Liver (tissue), 8 donors: ENCODE measurements at regions not wholly inside any gene's neighbourhood (a gene's known extent, or its start where the extent isn't known, plus 50 kb on each side); places are given as distances from the start of the nearest gene placed in this dataset.

Experiments
- DNase-seq: peaks from one replicate; pipeline ENCODE4 v3.0.0-alpha.2; 2017; ENCODE audit warnings: low spot score
- H3K27ac ChIP-seq, 2 donors: one replicate each; pipeline ENCODE4 v1.7.0; 2013; ENCODE audit warnings: inconsistent platforms in 2 of 2, low read length in 2 of 2, control low read depth in 1 of 2, low read depth in 1 of 2, mild to moderate bottlenecking in 1 of 2
- H3K27me3 ChIP-seq, 4 donors: one replicate each; pipeline versions ENCODE4 v1.6.1 to v1.7.0; 2013; ENCODE audit warnings: low read length in 3 of 4, inconsistent platforms in 1 of 4, mild to moderate bottlenecking in 1 of 4, moderate library complexity in 1 of 4; ENCODE audit not compliant: control insufficient read depth in 4 of 4, insufficient read depth in 4 of 4
- H3K36me3 ChIP-seq, 4 donors: one replicate each; pipeline versions ENCODE4 v1.6.1 to v1.7.0; 2013; ENCODE audit warnings: low read length in 3 of 4, mild to moderate bottlenecking in 3 of 4, low read depth in 1 of 4, moderate library complexity in 1 of 4; ENCODE audit not compliant: control insufficient read depth in 4 of 4, insufficient read depth in 3 of 4
- H3K4me1 ChIP-seq, 4 donors: one replicate each; pipeline versions ENCODE4 v1.6.1 to v1.7.0; 2013; ENCODE audit warnings: low read length in 3 of 4, mild to moderate bottlenecking in 3 of 4, moderate library complexity in 1 of 4; ENCODE audit not compliant: control insufficient read depth in 4 of 4, insufficient read depth in 4 of 4
- H3K4me3 ChIP-seq, 3 donors: one replicate each; pipeline versions ENCODE4 v1.6.1 to v1.7.0; 2013; ENCODE audit warnings: low read length in 3 of 3, control low read depth in 1 of 3, low read depth in 1 of 3, mild to moderate bottlenecking in 1 of 3
- H3K9ac ChIP-seq, 2 donors: one replicate each; pipeline ENCODE4 v1.7.0; 2013; ENCODE audit warnings: low read length in 2 of 2, mild to moderate bottlenecking in 2 of 2, moderate library complexity in 2 of 2, control low read depth in 1 of 2, low read depth in 1 of 2
- H3K9me3 ChIP-seq, 4 donors: one replicate each; pipeline versions ENCODE4 v1.6.1 to v1.7.0; 2013; ENCODE audit warnings: low read length in 3 of 4; ENCODE audit not compliant: control insufficient read depth in 4 of 4
- EGR1 ChIP-seq, 2 donors: IDR thresholded peaks; 2 replicates each; pipeline ENCODE4 v1.6.1; 2016 to 2018; ENCODE audit warnings: antibody characterized with exemption in 2 of 2, low read depth in 2 of 2
- FOXA1 ChIP-seq: IDR thresholded peaks from 2 replicates; pipeline ENCODE4 v1.6.1; 2016; ENCODE audit warnings: antibody characterized with exemption
- FOXA2 ChIP-seq: IDR thresholded peaks from 2 replicates; pipeline ENCODE4 v1.6.1; 2016; ENCODE audit warnings: antibody characterized with exemption
- GABPA ChIP-seq, 2 donors: IDR thresholded peaks in 1 of 2; conservative IDR thresholded peaks in 1 of 2; 2 replicates each; pipeline ENCODE4 v1.6.1; 2016; ENCODE audit warnings: antibody characterized with exemption in 2 of 2, mild to moderate bottlenecking in 1 of 2, moderate library complexity in 1 of 2
- HNF4A ChIP-seq, 2 donors: conservative IDR thresholded peaks; 2 replicates each; pipeline ENCODE4 v1.6.1; 2016; ENCODE audit warnings: antibody characterized with exemption in 2 of 2, mild to moderate bottlenecking in 2 of 2
- HNF4G ChIP-seq: IDR thresholded peaks from 2 replicates; pipeline ENCODE4 v1.6.1; 2016; ENCODE audit warnings: antibody characterized with exemption
- JUND ChIP-seq, 2 donors: IDR thresholded peaks; 2 replicates each; pipeline ENCODE4 v1.6.1; 2016; ENCODE audit warnings: antibody characterized with exemption in 2 of 2
- NR2F2 ChIP-seq: IDR thresholded peaks from 2 replicates; pipeline ENCODE4 v1.6.1; 2016; ENCODE audit warnings: antibody characterized with exemption
- RAD21 ChIP-seq, 2 donors: IDR thresholded peaks; 2 replicates each; pipeline ENCODE4 v1.6.1; 2016; ENCODE audit warnings: antibody characterized with exemption in 2 of 2, mild to moderate bottlenecking in 2 of 2
- RXRA ChIP-seq, 2 donors: IDR thresholded peaks; 2 replicates each; pipeline ENCODE4 v1.6.1; 2017 to 2018; ENCODE audit warnings: antibody characterized with exemption in 2 of 2, mild to moderate bottlenecking in 1 of 2
- SP1 ChIP-seq: IDR thresholded peaks from 2 replicates; pipeline ENCODE4 v1.6.1; 2018; ENCODE audit warnings: antibody characterized with exemption, mild to moderate bottlenecking
- TAF1 ChIP-seq: conservative IDR thresholded peaks from 2 replicates; pipeline ENCODE4 v1.6.1; 2016; ENCODE audit warnings: antibody characterized with exemption, mild to moderate bottlenecking
- YY1 ChIP-seq: IDR thresholded peaks from 2 replicates; pipeline ENCODE4 v1.6.1; 2016; ENCODE audit warnings: antibody characterized with exemption, mild to moderate bottlenecking
- WGBS: extraction: QIAGEN DNeasy Blood & Tissue Kit; methylation state at CpG from one replicate; pipeline ENCODE4 v1.1.7; 2013; 5-methylcytosine and 5-hydroxymethylcytosine counted together
- TF ChIP-seq, protein P1 (sequence below): IDR thresholded peaks from 2 replicates; pipeline ENCODE4 v1.6.1; 2016; ENCODE audit warnings: antibody characterized with exemption
- TF ChIP-seq, protein P2 (sequence below): IDR thresholded peaks from 2 replicates; pipeline ENCODE4 v1.6.1; 2016; ENCODE audit warnings: antibody characterized with exemption
- TF ChIP-seq, protein P3 (sequence below): IDR thresholded peaks from 2 replicates; pipeline ENCODE4 v1.6.1; 2016; ENCODE audit warnings: antibody characterized with exemption
- TF ChIP-seq, protein P4 (sequence below): IDR thresholded peaks from 2 replicates; pipeline ENCODE4 v1.6.1; 2016; ENCODE audit warnings: antibody characterized with exemption, mild to moderate bottlenecking
- TF ChIP-seq, protein P5 (sequence below): fragments of 150-350 bp; IDR thresholded peaks from 2 replicates; pipeline ENCODE4 v1.5.1; 2017; ENCODE audit warnings: improper control_type of control experiment, low read depth, low read length; ENCODE audit not compliant: missing input control
- donor health status: healthy.
- donor health status: healthy.
- donor health status: healthy.
- donor health status: healthy.
- donor health status: healthy.

DNA sequence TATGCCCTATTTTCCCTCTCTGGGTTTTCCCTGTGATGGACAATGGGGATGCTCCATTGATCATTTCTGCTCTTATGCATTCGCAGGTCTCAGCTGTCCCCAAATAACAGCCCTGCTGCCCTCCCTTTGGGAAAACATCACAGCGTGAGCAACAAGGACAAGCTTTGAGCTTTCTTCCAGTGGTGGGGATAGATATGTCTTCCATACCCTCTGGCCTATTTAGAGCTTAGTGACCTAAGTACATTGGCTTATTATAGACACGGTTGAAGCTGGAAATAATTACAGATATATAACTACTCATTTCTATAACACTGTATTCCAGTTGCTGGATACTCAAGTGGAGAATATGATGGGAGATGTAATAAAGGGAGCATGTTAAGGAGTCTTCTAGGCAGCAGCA is 304.3 kb upstream of the MGAT5 start:
- Histone ChIP-seq H3K9me3 (no peaks in the 10 kb centered on the region), H3K9ac (no peak overlapping the region), H3K27ac (no peak overlapping the region), H3K27me3 (no peaks in the 10 kb centered on the region), H3K36me3 (no peaks in the 10 kb centered on the region), H3K4me1 (no peaks in the 10 kb centered on the region), H3K4me3 (no peak overlapping the region)
- WGBS: 78% methylated on average over 3 of the region's 3 CpGs
- DNase-seq: no peak
- TF ChIP-seq JUND (IDR thresholded peaks at IDR 0.05) (no peak), RAD21 (IDR thresholded peaks at IDR 0.05) (no peak), NR2F2 (no peak), RXRA (IDR thresholded peaks at IDR 0.05) (no peak), FOXA2 (no peak), YY1 (no peak), FOXA1 (no peak), SP1 (no peak), HNF4G (no peak), TAF1 (no peak), EGR1 (IDR thresholded peaks at IDR 0.05; ENCODE audit: low read depth in 2 of 2) (no peak), GABPA (IDR thresholded peaks at IDR 0.05 in 1 of 2, conservative IDR thresholded peaks at IDR 0.05 in 1 of 2) (no peak), HNF4A (conservative IDR thresholded peaks at IDR 0.05) (no peak)
- TF ChIP-seq, protein P1, sequence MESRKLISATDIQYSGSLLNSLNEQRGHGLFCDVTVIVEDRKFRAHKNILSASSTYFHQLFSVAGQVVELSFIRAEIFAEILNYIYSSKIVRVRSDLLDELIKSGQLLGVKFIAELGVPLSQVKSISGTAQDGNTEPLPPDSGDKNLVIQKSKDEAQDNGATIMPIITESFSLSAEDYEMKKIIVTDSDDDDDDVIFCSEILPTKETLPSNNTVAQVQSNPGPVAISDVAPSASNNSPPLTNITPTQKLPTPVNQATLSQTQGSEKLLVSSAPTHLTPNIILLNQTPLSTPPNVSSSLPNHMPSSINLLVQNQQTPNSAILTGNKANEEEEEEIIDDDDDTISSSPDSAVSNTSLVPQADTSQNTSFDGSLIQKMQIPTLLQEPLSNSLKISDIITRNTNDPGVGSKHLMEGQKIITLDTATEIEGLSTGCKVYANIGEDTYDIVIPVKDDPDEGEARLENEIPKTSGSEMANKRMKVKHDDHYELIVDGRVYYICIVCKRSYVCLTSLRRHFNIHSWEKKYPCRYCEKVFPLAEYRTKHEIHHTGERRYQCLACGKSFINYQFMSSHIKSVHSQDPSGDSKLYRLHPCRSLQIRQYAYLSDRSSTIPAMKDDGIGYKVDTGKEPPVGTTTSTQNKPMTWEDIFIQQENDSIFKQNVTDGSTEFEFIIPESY: no peak
- TF ChIP-seq, protein P2, sequence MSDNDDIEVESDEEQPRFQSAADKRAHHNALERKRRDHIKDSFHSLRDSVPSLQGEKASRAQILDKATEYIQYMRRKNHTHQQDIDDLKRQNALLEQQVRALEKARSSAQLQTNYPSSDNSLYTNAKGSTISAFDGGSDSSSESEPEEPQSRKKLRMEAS: no peak
- TF ChIP-seq, protein P3, sequence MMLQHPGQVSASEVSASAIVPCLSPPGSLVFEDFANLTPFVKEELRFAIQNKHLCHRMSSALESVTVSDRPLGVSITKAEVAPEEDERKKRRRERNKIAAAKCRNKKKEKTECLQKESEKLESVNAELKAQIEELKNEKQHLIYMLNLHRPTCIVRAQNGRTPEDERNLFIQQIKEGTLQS: no peak
- TF ChIP-seq, protein P4, sequence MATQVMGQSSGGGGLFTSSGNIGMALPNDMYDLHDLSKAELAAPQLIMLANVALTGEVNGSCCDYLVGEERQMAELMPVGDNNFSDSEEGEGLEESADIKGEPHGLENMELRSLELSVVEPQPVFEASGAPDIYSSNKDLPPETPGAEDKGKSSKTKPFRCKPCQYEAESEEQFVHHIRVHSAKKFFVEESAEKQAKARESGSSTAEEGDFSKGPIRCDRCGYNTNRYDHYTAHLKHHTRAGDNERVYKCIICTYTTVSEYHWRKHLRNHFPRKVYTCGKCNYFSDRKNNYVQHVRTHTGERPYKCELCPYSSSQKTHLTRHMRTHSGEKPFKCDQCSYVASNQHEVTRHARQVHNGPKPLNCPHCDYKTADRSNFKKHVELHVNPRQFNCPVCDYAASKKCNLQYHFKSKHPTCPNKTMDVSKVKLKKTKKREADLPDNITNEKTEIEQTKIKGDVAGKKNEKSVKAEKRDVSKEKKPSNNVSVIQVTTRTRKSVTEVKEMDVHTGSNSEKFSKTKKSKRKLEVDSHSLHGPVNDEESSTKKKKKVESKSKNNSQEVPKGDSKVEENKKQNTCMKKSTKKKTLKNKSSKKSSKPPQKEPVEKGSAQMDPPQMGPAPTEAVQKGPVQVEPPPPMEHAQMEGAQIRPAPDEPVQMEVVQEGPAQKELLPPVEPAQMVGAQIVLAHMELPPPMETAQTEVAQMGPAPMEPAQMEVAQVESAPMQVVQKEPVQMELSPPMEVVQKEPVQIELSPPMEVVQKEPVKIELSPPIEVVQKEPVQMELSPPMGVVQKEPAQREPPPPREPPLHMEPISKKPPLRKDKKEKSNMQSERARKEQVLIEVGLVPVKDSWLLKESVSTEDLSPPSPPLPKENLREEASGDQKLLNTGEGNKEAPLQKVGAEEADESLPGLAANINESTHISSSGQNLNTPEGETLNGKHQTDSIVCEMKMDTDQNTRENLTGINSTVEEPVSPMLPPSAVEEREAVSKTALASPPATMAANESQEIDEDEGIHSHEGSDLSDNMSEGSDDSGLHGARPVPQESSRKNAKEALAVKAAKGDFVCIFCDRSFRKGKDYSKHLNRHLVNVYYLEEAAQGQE: no peak
- TF ChIP-seq, protein P5, sequence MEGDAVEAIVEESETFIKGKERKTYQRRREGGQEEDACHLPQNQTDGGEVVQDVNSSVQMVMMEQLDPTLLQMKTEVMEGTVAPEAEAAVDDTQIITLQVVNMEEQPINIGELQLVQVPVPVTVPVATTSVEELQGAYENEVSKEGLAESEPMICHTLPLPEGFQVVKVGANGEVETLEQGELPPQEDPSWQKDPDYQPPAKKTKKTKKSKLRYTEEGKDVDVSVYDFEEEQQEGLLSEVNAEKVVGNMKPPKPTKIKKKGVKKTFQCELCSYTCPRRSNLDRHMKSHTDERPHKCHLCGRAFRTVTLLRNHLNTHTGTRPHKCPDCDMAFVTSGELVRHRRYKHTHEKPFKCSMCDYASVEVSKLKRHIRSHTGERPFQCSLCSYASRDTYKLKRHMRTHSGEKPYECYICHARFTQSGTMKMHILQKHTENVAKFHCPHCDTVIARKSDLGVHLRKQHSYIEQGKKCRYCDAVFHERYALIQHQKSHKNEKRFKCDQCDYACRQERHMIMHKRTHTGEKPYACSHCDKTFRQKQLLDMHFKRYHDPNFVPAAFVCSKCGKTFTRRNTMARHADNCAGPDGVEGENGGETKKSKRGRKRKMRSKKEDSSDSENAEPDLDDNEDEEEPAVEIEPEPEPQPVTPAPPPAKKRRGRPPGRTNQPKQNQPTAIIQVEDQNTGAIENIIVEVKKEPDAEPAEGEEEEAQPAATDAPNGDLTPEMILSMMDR: no peak
